Mesendoderm (in vitro differentiated cells): ENCODE measurements at regions not wholly inside any gene's neighbourhood (a gene's known extent, or its start where the extent isn't known, plus 50 kb on each side); places are given as distances from the start of the nearest gene placed in this dataset.
A peak's percentile ranks its signal among the peaks of the same experiment; 100 is the strongest.

Experiments used
- DNase-seq: peaks from one replicate; pipeline ENCODE4 v3.0.0; 2013
- H2AK5ac ChIP-seq: 2 replicates; pipeline ENCODE4 v1.6.1; 2013; ENCODE audit warnings: low read length, inconsistent platforms
- H2BK120ac ChIP-seq: 2 replicates; pipeline ENCODE4 v1.6.1; 2013; ENCODE audit warnings: low read depth, mild to moderate bottlenecking, low read length, moderate library complexity, mixed read lengths
- H2BK15ac ChIP-seq: replicated peaks from 2 replicates; pipeline ENCODE4 v1.6.1; 2013; ENCODE audit warnings: low read depth, mild to moderate bottlenecking, moderate library complexity
- H2BK5ac ChIP-seq: 2 replicates; pipeline ENCODE4 v1.6.1; 2013; ENCODE audit warnings: low read length, inconsistent platforms
- H3K18ac ChIP-seq: 2 replicates; pipeline ENCODE4 v1.6.1; 2013; ENCODE audit warnings: mild to moderate bottlenecking, low read length, mixed read lengths
- H3K23ac ChIP-seq: one replicate; pipeline ENCODE4 v1.6.1; 2013; ENCODE audit warnings: low read length
- H3K27ac ChIP-seq: 2 replicates; pipeline ENCODE4 v1.5.1; 2013; ENCODE audit warnings: low read depth, mild to moderate bottlenecking, inconsistent platforms, low read length, moderate library complexity
- H3K27me3 ChIP-seq: 2 replicates; pipeline ENCODE4 v1.6.1; 2013; ENCODE audit warnings: low read length, control low read depth, mild to moderate bottlenecking, inconsistent platforms; ENCODE audit not compliant: insufficient read depth, poor library complexity
- H3K36me3 ChIP-seq: 2 replicates; pipeline ENCODE4 v1.6.1; 2013; ENCODE audit warnings: low read length, inconsistent platforms; ENCODE audit not compliant: control insufficient read depth, insufficient read depth
- H3K4ac ChIP-seq: one replicate; pipeline ENCODE4 v1.6.1; 2013; ENCODE audit warnings: low read depth, mild to moderate bottlenecking, low read length, moderate library complexity
- H3K4me1 ChIP-seq: 2 replicates; pipeline ENCODE4 v1.6.1; 2013; ENCODE audit warnings: low read depth, low read length, inconsistent platforms; ENCODE audit not compliant: control insufficient read depth
- H3K4me2 ChIP-seq: 2 replicates; pipeline ENCODE4 v1.6.1; 2013; ENCODE audit warnings: low read length
- H3K4me3 ChIP-seq: 2 replicates; pipeline ENCODE4 v1.5.1; 2013; ENCODE audit warnings: mild to moderate bottlenecking, low read length
- H3K56ac ChIP-seq: one replicate; pipeline ENCODE4 v1.6.1; 2013; ENCODE audit warnings: low read length
- H3K79me1 ChIP-seq: 2 replicates; pipeline ENCODE4 v1.6.1; 2013; ENCODE audit warnings: low read length, inconsistent platforms
- H3K79me2 ChIP-seq: 2 replicates; pipeline ENCODE4 v1.6.1; 2013; ENCODE audit warnings: mild to moderate bottlenecking, low read length; ENCODE audit not compliant: control insufficient read depth, insufficient read depth
- H3K9ac ChIP-seq: 2 replicates; pipeline ENCODE4 v1.6.1; 2013; ENCODE audit warnings: low read length, inconsistent platforms
- H4K5ac ChIP-seq: one replicate; pipeline ENCODE4 v1.6.1; 2013; ENCODE audit warnings: low read length
- H4K8ac ChIP-seq: one replicate; pipeline ENCODE4 v1.6.1; 2013; ENCODE audit warnings: low read depth, mild to moderate bottlenecking, control low read depth, low read length, moderate library complexity
- WGBS: extraction: QIAGEN DNeasy Blood & Tissue Kit; methylation state at CpG from one replicate; pipeline ENCODE4 v1.1.7; 2013; ENCODE audit warnings: low lambda C conversion rate, missing lambda C conversion rate; ENCODE audit not compliant: insufficient coverage; ENCODE audit errors: extremely low coverage; 5-methylcytosine and 5-hydroxymethylcytosine counted together

- H3K56ac ChIP-seq, result no peak overlapping the region
- DNase-seq, result no peak
- H4K8ac ChIP-seq, result no peak overlapping the region
- H3K18ac ChIP-seq, result no peak overlapping the region
- H3K9ac ChIP-seq, result no peak overlapping the region
- no peak overlapping the region for H2BK15ac ChIP-seq
- H3K4me2 ChIP-seq, result no peak overlapping the region
- no peak overlapping the region for H3K4ac ChIP-seq
- H3K4me1 ChIP-seq, result no peaks in the 10 kb centered on the region
- no peak overlapping the region for H3K27ac ChIP-seq
- H3K79me1 ChIP-seq, result no peaks in the 10 kb centered on the region
- no peak overlapping the region for H3K23ac ChIP-seq
- H3K27me3 ChIP-seq, result no peaks in the 10 kb centered on the region
- H3K36me3 ChIP-seq, result no peaks in the 10 kb centered on the region
- H3K79me2 ChIP-seq, result no peaks in the 10 kb centered on the region
- H4K5ac ChIP-seq, result no peak overlapping the region
- H2BK120ac ChIP-seq, result no peak overlapping the region
- no CpG with 5 or more reads among the region's 2 CpGs for WGBS
- H3K4me3 ChIP-seq, result no peak overlapping the region
- H2BK5ac ChIP-seq, result no peak overlapping the region
- no peak overlapping the region for H2AK5ac ChIP-seq
Observed at GRCh38 chr4:137674066-137674465, 141.8 kb upstream of the PCDH18 start.

- Histone ChIP-seq H2BK5ac (no peak overlapping the region), H3K18ac (no peak overlapping the region), H3K23ac (no peak overlapping the region), H3K36me3 (no peaks in the 10 kb centered on the region), H3K27me3 (no peaks in the 10 kb centered on the region), H3K27ac (no peak overlapping the region), H3K79me1 (no peaks in the 10 kb centered on the region), H4K5ac (no peak overlapping the region), H3K9ac (no peak overlapping the region), H3K4ac (no peak overlapping the region), H2AK5ac (no peak overlapping the region), H3K4me1 (no peaks in the 10 kb centered on the region), H2BK120ac (no peak overlapping the region), H3K4me3 (no peak overlapping the region), H3K56ac (no peak overlapping the region), H2BK15ac (no peak overlapping the region), H3K79me2 (no peaks in the 10 kb centered on the region), H4K8ac (no peak overlapping the region), H3K4me2 (no peak overlapping the region)
- no peak for DNase-seq
Observed at GRCh38 chr4:137668885-137669545, 136.7 kb upstream of the PCDH18 start.

DNA sequence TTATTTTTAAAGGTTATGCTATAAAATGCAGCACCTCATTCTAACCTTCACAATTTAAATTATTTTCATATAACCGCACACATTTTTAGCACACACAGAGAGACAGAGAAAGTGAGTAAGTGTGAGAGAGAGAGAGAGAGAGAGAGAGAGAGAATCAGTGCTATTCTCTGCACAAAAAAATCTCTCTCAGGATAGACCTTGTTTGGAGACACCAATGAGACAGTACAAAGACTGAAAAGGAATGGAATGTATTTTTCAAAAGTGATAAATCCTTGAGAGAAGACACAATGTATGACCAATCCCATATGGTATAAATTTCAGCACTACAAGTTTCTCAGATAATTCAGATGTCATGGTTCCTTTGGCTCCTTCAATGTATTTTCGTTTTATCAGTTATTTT lies 132.1 kb upstream of the PCDH18 start:
- no peaks in the 10 kb centered on the region for H3K4me1 ChIP-seq
- no peak overlapping the region for H2BK120ac ChIP-seq
- WGBS, result 100% methylated on average over 1 of the region's 2 CpGs
- H3K4me3 ChIP-seq, result no peak overlapping the region
- no peaks in the 10 kb centered on the region for H3K79me1 ChIP-seq
- H3K4me2 ChIP-seq, result no peak overlapping the region
- no peaks in the 10 kb centered on the region for H3K36me3 ChIP-seq
- no peak overlapping the region for H4K8ac ChIP-seq
- no peak overlapping the region for H3K23ac ChIP-seq
- no peak overlapping the region for H2BK5ac ChIP-seq
- no peak overlapping the region for H3K9ac ChIP-seq
- H2BK15ac ChIP-seq, result no peak overlapping the region
- H4K5ac ChIP-seq, result no peak overlapping the region
- no peak for DNase-seq
- no peak overlapping the region for H2AK5ac ChIP-seq
- no peak overlapping the region for H3K56ac ChIP-seq
- H3K27me3 ChIP-seq, result no peaks in the 10 kb centered on the region
- H3K27ac ChIP-seq, result no peak overlapping the region
- no peak overlapping the region for H3K18ac ChIP-seq
- no peaks in the 10 kb centered on the region for H3K79me2 ChIP-seq
- no peak overlapping the region for H3K4ac ChIP-seq

GRCh38 chr4:137664046-137664387 lies 131.7 kb upstream of the PCDH18 start:
- no peak overlapping the region for H2BK120ac ChIP-seq
- no peaks in the 10 kb centered on the region for H3K79me2 ChIP-seq
- H3K9ac ChIP-seq, result no peak overlapping the region
- no peak overlapping the region for H3K56ac ChIP-seq
- H4K8ac ChIP-seq, result no peak overlapping the region
- no CpG with 5 or more reads among the region's 1 CpG for WGBS
- H2BK15ac ChIP-seq, result no peak overlapping the region
- H3K4me2 ChIP-seq, result no peak overlapping the region
- H3K79me1 ChIP-seq, result no peaks in the 10 kb centered on the region
- H3K4me3 ChIP-seq, result no peak overlapping the region
- no peaks in the 10 kb centered on the region for H3K27me3 ChIP-seq
- no peak overlapping the region for H3K18ac ChIP-seq
- no peak overlapping the region for H4K5ac ChIP-seq
- no peak overlapping the region for H2AK5ac ChIP-seq
- H3K27ac ChIP-seq, result no peak overlapping the region
- no peak overlapping the region for H3K4ac ChIP-seq
- H2BK5ac ChIP-seq, result no peak overlapping the region
- no peak overlapping the region for H3K23ac ChIP-seq
- H3K4me1 ChIP-seq, result no peaks in the 10 kb centered on the region
- peak; percentile 71 for DNase-seq
- no peaks in the 10 kb centered on the region for H3K36me3 ChIP-seq

- no peak overlapping the region for H3K9ac ChIP-seq
- no peak overlapping the region for H3K56ac ChIP-seq
- H3K23ac ChIP-seq, result no peak overlapping the region
- WGBS, result no CpG with 5 or more reads among the region's 5 CpGs
- no peak overlapping the region for H3K18ac ChIP-seq
- H3K79me1 ChIP-seq, result no peaks in the 10 kb centered on the region
- DNase-seq, result no peak
- no peak overlapping the region for H2BK5ac ChIP-seq
- no peak overlapping the region for H2AK5ac ChIP-seq
- H3K27me3 ChIP-seq, result no peaks in the 10 kb centered on the region
- H4K5ac ChIP-seq, result no peak overlapping the region
- no peaks in the 10 kb centered on the region for H3K4me1 ChIP-seq
- peak overlapping the region; percentile 28 for H4K8ac ChIP-seq
- peak overlapping the region; percentile 6 for H3K27ac ChIP-seq
- no peak overlapping the region for H3K4me2 ChIP-seq
- H3K4ac ChIP-seq, result no peak overlapping the region
- no peak overlapping the region for H2BK120ac ChIP-seq
- no peaks in the 10 kb centered on the region for H3K36me3 ChIP-seq
- no peak overlapping the region for H3K4me3 ChIP-seq
- H3K79me2 ChIP-seq, result no peaks in the 10 kb centered on the region
- no peak overlapping the region for H2BK15ac ChIP-seq
Observed at GRCh38 chr4:137663251-137664045, 131.2 kb upstream of the PCDH18 start.

DNA sequence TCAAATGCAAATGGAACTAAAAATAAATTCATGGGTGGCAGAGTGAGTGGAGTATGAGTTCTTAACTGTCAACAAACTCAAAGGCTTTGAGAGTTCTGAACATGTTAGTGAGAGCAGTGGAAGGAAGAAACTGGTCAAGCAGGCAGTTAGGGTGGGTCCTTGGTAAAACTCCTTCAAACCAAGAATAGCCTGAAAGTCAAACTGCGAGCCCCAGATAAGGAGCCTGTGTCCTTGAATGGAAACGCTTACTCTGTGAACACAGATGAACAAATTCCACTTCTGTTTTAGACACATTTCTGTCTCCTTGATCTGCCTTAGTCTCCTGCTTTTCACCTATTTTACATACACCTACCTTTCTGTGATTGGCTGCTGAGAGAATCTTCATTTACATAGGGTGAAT lies 129.4 kb upstream of the PCDH18 start:
- Histone ChIP-seq H3K4me1 (no peaks in the 10 kb centered on the region), H2BK120ac (no peak overlapping the region), H3K23ac (no peak overlapping the region), H3K79me1 (no peaks in the 10 kb centered on the region), H3K9ac (no peak overlapping the region), H3K18ac (no peak overlapping the region), H3K27ac (no peak overlapping the region), H2BK15ac (no peak overlapping the region), H2AK5ac (no peak overlapping the region), H3K4me3 (no peak overlapping the region), H4K5ac (no peak overlapping the region), H3K27me3 (no peaks in the 10 kb centered on the region), H3K79me2 (no peaks in the 10 kb centered on the region), H3K36me3 (no peaks in the 10 kb centered on the region), H3K56ac (no peak overlapping the region), H4K8ac (no peak overlapping the region), H3K4me2 (no peak overlapping the region), H2BK5ac (no peak overlapping the region), H3K4ac (no peak overlapping the region)
- no peak for DNase-seq
- no CpG with 5 or more reads among the region's 2 CpGs for WGBS
